Neural crest cell (in vitro differentiated cells): ENCODE measurements at regions not wholly inside any gene's neighbourhood (a gene's known extent, or its start where the extent isn't known, plus 50 kb on each side); places are given as distances from the start of the nearest gene placed in this dataset.

Experiments
- DNase-seq: peaks from one replicate; pipeline ENCODE4 v3.0.0; 2021; ENCODE audit warnings: low read depth, mixed read lengths, low spot score
- H3K27ac Mint-ChIP-seq: one replicate; pipeline ENCODE4 v1.8.0; 2021; ENCODE audit warnings: mild to moderate bottlenecking, mixed read lengths; ENCODE audit not compliant: unreplicated experiment
- H3K27me3 Mint-ChIP-seq: 2 replicates; pipeline ENCODE4 v1.8.0; 2021; ENCODE audit warnings: low read depth, mild to moderate bottlenecking, mixed read lengths
- H3K36me3 Mint-ChIP-seq: 2 replicates; pipeline ENCODE4 v1.8.0; 2021; ENCODE audit warnings: low read depth, mild to moderate bottlenecking, mixed read lengths
- H3K4me1 Mint-ChIP-seq: 2 replicates; pipeline ENCODE4 v1.8.0; 2021; ENCODE audit warnings: mixed read lengths
- H3K4me3 Mint-ChIP-seq: one replicate; pipeline ENCODE4 v1.8.0; 2021; ENCODE audit warnings: mild to moderate bottlenecking, mixed read lengths
- H3K9me3 Mint-ChIP-seq: 2 replicates; pipeline ENCODE4 v1.8.0; 2021; ENCODE audit warnings: mixed read lengths
- TF ChIP-seq, protein P1 (sequence below): fragments of 200-600 bp; sonication (generic); conservative IDR thresholded peaks from 2 replicates; pipeline ENCODE4 v1.5.0; 2021; ENCODE audit warnings: antibody characterized with exemption, mild to moderate bottlenecking

DNA sequence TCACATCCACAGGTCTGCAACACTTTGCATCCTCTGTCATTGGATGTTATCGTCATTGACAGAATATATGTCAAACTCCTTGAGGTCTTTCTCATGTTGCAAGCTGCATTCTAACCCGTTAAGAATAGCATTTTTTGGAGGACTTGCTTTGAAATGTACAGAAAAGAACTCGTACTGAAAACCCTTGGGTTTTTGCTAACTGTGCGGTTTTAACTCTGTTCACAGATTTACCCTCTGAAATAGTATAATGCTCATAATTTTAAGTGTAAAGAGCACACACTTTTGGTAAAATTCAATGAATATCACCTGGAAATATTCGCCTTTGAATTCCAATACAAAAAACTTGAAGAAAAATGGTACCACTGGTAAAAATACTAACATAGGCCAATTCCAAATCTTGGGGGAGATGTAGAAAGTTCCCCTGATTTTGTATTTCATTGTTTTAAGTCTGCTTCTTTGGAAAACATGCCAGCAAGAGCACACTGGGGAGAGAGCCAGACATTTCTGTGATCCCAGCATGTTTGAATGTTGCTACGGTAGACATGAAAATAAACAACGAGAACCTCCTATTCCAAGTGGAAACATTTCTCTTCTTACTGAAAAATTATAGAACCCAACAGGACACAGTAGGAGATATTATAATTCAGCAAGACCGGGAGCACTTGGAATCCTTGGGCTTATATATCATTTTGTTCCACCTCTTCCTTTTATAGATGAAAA lies 446.0 kb downstream of the AEBP2 start:
- Mint-ChIP-seq H3K4me1 (peaks cover 6% of the 10 kb centered on the region), H3K4me3 (no peak overlapping the region), H3K36me3 (peaks cover 4% of the 10 kb centered on the region), H3K27me3 (no peaks in the 10 kb centered on the region), H3K9me3 (peaks cover 4% of the 10 kb centered on the region), H3K27ac (no peak overlapping the region)
- DNase-seq, result no peak
- TF ChIP-seq, protein P1, sequence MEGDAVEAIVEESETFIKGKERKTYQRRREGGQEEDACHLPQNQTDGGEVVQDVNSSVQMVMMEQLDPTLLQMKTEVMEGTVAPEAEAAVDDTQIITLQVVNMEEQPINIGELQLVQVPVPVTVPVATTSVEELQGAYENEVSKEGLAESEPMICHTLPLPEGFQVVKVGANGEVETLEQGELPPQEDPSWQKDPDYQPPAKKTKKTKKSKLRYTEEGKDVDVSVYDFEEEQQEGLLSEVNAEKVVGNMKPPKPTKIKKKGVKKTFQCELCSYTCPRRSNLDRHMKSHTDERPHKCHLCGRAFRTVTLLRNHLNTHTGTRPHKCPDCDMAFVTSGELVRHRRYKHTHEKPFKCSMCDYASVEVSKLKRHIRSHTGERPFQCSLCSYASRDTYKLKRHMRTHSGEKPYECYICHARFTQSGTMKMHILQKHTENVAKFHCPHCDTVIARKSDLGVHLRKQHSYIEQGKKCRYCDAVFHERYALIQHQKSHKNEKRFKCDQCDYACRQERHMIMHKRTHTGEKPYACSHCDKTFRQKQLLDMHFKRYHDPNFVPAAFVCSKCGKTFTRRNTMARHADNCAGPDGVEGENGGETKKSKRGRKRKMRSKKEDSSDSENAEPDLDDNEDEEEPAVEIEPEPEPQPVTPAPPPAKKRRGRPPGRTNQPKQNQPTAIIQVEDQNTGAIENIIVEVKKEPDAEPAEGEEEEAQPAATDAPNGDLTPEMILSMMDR, result no peak

DNA sequence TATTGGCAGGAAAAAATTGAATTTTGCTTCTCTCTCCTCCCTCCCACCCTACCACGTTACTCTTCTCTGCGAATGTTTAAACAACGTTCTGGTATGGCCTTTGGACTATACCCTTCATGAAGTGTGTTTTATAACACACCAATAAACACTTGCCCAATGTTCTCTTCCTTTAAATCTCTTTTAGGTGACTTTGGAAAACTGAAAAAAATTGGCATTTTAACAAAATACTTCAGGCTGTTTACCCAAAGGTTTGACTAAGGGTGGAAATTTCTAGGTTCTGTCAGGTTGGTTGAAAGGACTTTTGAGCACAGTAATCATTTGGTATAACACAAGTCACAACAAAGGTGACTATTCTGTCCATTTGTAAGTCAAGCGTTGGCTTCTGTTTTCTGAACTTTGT lies 446.8 kb downstream of the AEBP2 start:
- Mint-ChIP-seq H3K9me3 (peaks cover 4% of the 10 kb centered on the region), H3K4me3 (no peak overlapping the region), H3K27me3 (no peaks in the 10 kb centered on the region), H3K36me3 (peaks cover 4% of the 10 kb centered on the region), H3K4me1 (peaks cover 6% of the 10 kb centered on the region), H3K27ac (no peak overlapping the region)
- DNase-seq, result no peak
- TF ChIP-seq, protein P1, result no peak

DNA sequence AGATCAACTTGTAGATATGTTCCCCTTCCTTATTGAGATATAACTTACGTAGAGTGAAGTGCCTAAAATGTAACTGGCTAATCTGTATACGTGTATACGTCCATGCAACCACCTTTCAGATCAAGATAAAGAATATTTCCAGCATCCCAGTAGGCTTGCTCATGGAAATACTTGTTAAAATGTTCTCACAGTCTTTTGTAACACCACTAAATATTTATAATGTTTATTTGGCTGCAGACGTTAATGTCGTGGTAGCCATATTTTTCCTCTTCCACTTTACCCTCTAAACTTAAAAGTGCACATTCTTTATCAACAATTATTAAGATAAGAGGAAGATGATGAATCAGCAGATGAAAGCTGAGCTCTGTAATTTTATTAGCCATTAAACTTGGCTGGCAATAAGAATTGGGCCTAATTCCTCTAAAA lies 447.4 kb downstream of the AEBP2 start:
- no peak for DNase-seq
- TF ChIP-seq, protein P1, result no peak
- Mint-ChIP-seq H3K27ac (no peak overlapping the region), H3K9me3 (peaks cover 4% of the 10 kb centered on the region), H3K36me3 (peaks cover 4% of the 10 kb centered on the region), H3K4me1 (peaks cover 6% of the 10 kb centered on the region), H3K27me3 (no peaks in the 10 kb centered on the region), H3K4me3 (no peak overlapping the region)

DNA sequence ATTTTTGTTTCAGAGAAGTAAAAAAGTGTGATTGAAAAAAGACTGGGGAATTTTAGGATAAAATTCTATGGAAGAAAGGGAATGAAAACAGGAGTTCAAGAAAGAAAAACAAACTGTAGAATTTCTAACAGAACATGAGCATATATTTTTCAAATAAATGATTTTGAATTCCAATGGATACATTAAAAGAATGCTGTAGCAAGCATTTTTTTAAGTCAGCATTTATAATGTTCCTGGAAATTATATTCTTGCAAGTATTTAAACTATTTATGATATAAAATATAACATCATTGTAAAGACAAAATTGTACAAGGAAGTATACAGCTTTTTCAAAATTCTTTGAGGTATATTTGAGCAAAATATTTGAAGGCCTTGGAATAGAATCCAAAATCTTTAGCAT lies 450.7 kb downstream of the AEBP2 start:
- Mint-ChIP-seq H3K27me3 (no peaks in the 10 kb centered on the region), H3K4me3 (no peak overlapping the region), H3K4me1 (peaks cover 6% of the 10 kb centered on the region), H3K27ac (no peak overlapping the region), H3K36me3 (no peaks in the 10 kb centered on the region), H3K9me3 (no peaks in the 10 kb centered on the region)
- TF ChIP-seq, protein P1, result no peak
- DNase-seq, result no peak

DNA sequence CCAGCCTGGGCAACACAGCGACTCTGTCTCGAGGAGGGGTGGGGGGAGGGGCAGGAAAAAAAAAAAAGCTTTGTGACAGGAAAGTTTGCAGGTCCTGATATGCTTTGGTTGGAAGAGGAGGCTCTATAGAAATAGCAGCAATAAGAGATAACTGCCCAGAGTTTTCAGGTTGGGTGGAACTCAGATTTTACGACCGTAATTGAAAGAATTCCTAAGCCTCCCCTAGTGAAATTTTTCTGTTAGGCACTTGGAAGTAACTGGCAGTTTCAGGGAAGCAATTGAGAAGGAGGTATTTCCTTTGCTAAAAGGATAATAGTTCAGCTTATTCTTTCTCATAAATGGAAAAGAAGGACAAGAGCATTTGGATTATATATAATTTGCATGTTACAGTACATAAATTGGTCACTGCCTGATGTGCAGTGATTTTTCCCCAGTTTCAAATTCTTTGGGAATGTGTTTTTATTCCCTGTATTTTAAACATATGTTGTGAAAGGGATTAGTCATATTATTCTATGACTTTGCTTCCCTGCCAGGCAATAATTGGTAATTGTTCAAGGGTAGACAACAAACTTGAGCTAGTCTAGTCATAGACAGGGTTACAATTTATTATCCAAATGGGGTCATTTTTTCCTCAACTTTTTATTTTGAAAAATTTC lies 452.8 kb downstream of the AEBP2 start:
- Mint-ChIP-seq H3K36me3 (no peaks in the 10 kb centered on the region), H3K4me1 (no peaks in the 10 kb centered on the region), H3K27me3 (no peaks in the 10 kb centered on the region), H3K9me3 (no peaks in the 10 kb centered on the region), H3K27ac (no peak overlapping the region), H3K4me3 (no peak overlapping the region)
- DNase-seq, result no peak
- TF ChIP-seq, protein P1, result no peak
